ENCODE measurements at regions not wholly inside any gene's neighbourhood (a gene's known extent, or its start where the extent isn't known, plus 50 kb on each side); places are given as distances from the start of the nearest gene placed in this dataset.

GRCh38 chr11:10619131-10619680, 50.7 kb upstream of the LYVE1 start (continued):
- TF ChIP-seq ZBTB49 (tag by site-specific recombination; IDR thresholded peaks at IDR 0.05; ENCODE audit: low read depth) = no peak

GRCh38 chr11:10618490-10618889, 50.0 kb upstream of the LYVE1 start:
- Histone ChIP-seq H3K4me1 (ENCODE audit: control insufficient read depth, insufficient read depth, low read length) (no peaks in the 10 kb centered on the region), H3K36me3 (ENCODE audit: control insufficient read depth in 2 of 2, insufficient read depth in 1 of 2, low read length in 2 of 2) (no peaks in the 10 kb centered on the region), H3K9me3 (ENCODE audit: control insufficient read depth, insufficient read depth, low read depth, low read length) (no peaks in the 10 kb centered on the region), H3K27ac (ENCODE audit: extremely low read depth, low read depth, low read length) (no peak overlapping the region), H3K4me3 (ENCODE audit: low read depth, low read length) (no peak overlapping the region)
- ChIA-PET POLR2A (no interaction called here), CTCF (interaction anchor here (0.7 kb wide), 3 partner anchors 28 to 213 kb away, joined by 3 read pairs; no protein-coding TSS in a partner anchor)
- TF ChIP-seq ZNF391 (tag by site-specific recombination; IDR thresholded peaks at IDR 0.05; ENCODE audit: borderline replicate concordance, low read depth) (no peak), OVOL3 (tag by site-specific recombination; IDR thresholded peaks at IDR 0.05) (no peak), ZNF37A (tag by site-specific recombination; IDR thresholded peaks at IDR 0.05) (no peak), ZEB2 (tag by site-specific recombination; IDR thresholded peaks at IDR 0.05) (no peak), ZNF394 (tag by site-specific recombination; IDR thresholded peaks at IDR 0.05; ENCODE audit: borderline replicate concordance) (no peak), GLIS2 (tag by site-specific recombination; IDR thresholded peaks at IDR 0.05) (no peak), ZNF354C (tag by site-specific recombination; IDR thresholded peaks at IDR 0.05; ENCODE audit: borderline replicate concordance, low read depth) (no peak), ZFP3 (tag by site-specific recombination; IDR thresholded peaks at IDR 0.05; ENCODE audit: low read depth) (no peak), ZNF571 (tag by site-specific recombination; IDR thresholded peaks at IDR 0.05) (no peak), ZNF239 (tag by site-specific recombination; IDR thresholded peaks at IDR 0.05) (no peak), ZNF830 (tag by site-specific recombination; IDR thresholded peaks at IDR 0.05; ENCODE audit: low read depth) (no peak), INSM2 (tag by site-specific recombination; IDR thresholded peaks at IDR 0.05) (no peak), SP3 (tag by site-specific recombination; IDR thresholded peaks at IDR 0.05) (no peak), ZFP41 (tag by site-specific recombination; IDR thresholded peaks at IDR 0.05; ENCODE audit: borderline replicate concordance) (no peak), SP2 (tag by site-specific recombination; IDR thresholded peaks at IDR 0.05) (no peak)
